ENCODE measurements at regions not wholly inside any gene's neighbourhood (a gene's known extent, or its start where the extent isn't known, plus 50 kb on each side); places are given as distances from the start of the nearest gene placed in this dataset.

DNA sequence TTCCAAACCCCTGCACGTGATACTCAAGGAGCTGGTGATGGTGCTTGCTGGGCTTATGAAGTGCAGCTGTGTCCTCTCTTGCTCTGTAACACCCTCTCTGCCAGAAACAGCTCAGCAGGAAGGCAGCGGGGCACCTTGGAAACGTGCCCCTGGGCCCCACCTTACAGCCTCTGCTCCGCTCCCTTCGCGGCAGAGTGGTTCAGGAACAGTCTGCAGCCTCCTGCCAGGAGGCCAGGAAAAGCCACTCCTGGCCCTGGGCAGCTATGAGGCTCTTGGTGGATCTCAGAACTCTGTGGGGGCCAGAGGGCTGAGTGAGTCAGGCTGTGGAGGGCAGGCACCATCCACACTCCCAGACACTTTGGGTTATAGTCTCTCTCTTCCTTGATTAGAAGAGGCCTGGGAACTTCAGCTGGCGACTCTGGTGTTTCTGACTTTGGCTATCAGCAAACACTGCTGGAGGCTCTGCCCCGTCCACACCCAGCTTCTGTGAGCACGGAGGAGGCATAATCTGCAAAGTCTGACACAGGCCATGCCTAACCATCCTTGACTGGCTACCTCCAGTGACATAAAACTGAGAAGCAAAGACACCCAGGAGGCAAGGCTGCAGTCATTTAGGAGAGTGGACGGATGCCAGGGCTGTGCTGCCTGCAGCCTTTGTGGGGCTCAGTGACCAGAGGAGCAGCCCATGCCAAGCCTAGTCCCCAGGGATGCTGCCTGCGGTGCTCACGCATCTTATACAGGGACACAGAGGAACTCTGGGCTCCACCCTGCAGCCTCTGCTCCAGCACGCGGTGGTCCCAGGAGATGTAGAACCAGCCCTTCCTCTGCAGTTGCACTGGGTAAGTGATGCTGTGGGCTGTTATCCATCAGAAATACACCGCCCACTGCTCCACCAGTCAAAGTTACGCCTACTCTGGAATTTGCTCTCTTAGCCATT is 65.3 kb downstream of the METRNL start:
- TF ChIP-seq CTCF (IDR thresholded peaks at IDR 0.05) (no peak), POLR2A (IDR thresholded peaks at IDR 0.05) (no peak), POLR2AphosphoS5 (IDR thresholded peaks at IDR 0.05) (no peak)
- no peak overlapping the region for H3K27ac ChIP-seq
- H3K36me3 ChIP-seq, result no peaks in the 10 kb centered on the region
- intact Hi-C loops (cut with DNase I), result no loop called here
- 60% methylated on average over 15 of the region's 16 CpGs for WGBS
- H3K27me3 ChIP-seq (replicated peaks; ENCODE audit: insufficient read depth), result no peaks in the 10 kb centered on the region
- H3K4me1 ChIP-seq (replicated peaks), result no peaks in the 10 kb centered on the region
- H3K4me3 ChIP-seq, result no peak overlapping the region
- no peak for DNase-seq (ENCODE audit: low spot score)
- H3K9me3 ChIP-seq, result no peaks in the 10 kb centered on the region

- Histone ChIP-seq H3K9me3 (no peaks in the 10 kb centered on the region), H3K27ac (no peak overlapping the region), H3K4me3 (no peak overlapping the region), H3K27me3 (replicated peaks; ENCODE audit: insufficient read depth) (no peaks in the 10 kb centered on the region), H3K4me1 (replicated peaks) (no peaks in the 10 kb centered on the region), H3K36me3 (no peaks in the 10 kb centered on the region)
- no peak for DNase-seq (ENCODE audit: low spot score)
- intact Hi-C loops (cut with DNase I), result no loop called here
- no peak for TF ChIP-seq POLR2AphosphoS5 (IDR thresholded peaks at IDR 0.05)
- TF ChIP-seq CTCF (IDR thresholded peaks at IDR 0.05), result no peak
- no peak for TF ChIP-seq POLR2A (IDR thresholded peaks at IDR 0.05)
- 83% methylated on average over 5 of the region's 5 CpGs for WGBS
Measured at GRCh38 chr17:83145358-83145738, 65.9 kb downstream of the METRNL start.

DNA sequence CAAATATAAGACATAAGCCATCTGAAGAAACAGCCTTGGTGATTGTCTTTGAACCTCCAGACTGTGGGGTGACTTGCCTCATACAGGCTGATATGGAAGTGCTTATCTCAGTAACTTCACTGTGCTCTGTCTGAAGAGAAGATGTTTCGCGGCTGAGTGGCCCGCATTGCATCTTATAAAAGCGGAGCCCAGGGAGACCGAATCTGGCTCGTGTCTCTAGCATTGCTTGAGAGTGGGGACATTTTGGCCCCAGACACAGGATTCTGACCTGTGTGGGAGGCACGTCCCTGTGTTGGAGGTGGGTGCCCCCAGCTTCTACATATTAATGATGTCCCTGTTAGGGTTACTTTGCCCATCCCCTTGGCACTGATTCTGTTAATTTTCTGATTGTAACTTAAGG is 66.4 kb downstream of the METRNL start:
- TF ChIP-seq POLR2AphosphoS5 (IDR thresholded peaks at IDR 0.05) (no peak), CTCF (IDR thresholded peaks at IDR 0.05) (no peak), POLR2A (IDR thresholded peaks at IDR 0.05) (no peak)
- Histone ChIP-seq H3K27ac (no peak overlapping the region), H3K36me3 (no peaks in the 10 kb centered on the region), H3K27me3 (replicated peaks; ENCODE audit: insufficient read depth) (no peaks in the 10 kb centered on the region), H3K4me1 (replicated peaks) (no peaks in the 10 kb centered on the region), H3K9me3 (no peaks in the 10 kb centered on the region), H3K4me3 (no peak overlapping the region)
- no peak for DNase-seq (ENCODE audit: low spot score)
- 85% methylated on average over 7 of the region's 7 CpGs for WGBS
- intact Hi-C loops (cut with DNase I), result no loop called here

GRCh38 chr17:83146347-83146746 is 66.9 kb downstream of the METRNL start:
- no peaks in the 10 kb centered on the region for H3K36me3 ChIP-seq
- H3K9me3 ChIP-seq, result no peaks in the 10 kb centered on the region
- TF ChIP-seq POLR2AphosphoS5 (IDR thresholded peaks at IDR 0.05) (no peak), POLR2A (IDR thresholded peaks at IDR 0.05) (no peak), CTCF (IDR thresholded peaks at IDR 0.05) (no peak)
- intact Hi-C loops (cut with DNase I), result no loop called here
- WGBS, result 84% methylated on average over 4 of the region's 4 CpGs
- no peak overlapping the region for H3K4me3 ChIP-seq
- H3K4me1 ChIP-seq (replicated peaks), result no peaks in the 10 kb centered on the region
- DNase-seq (ENCODE audit: low spot score), result no peak
- H3K27me3 ChIP-seq (replicated peaks; ENCODE audit: insufficient read depth), result no peaks in the 10 kb centered on the region
- H3K27ac ChIP-seq, result no peak overlapping the region

DNA sequence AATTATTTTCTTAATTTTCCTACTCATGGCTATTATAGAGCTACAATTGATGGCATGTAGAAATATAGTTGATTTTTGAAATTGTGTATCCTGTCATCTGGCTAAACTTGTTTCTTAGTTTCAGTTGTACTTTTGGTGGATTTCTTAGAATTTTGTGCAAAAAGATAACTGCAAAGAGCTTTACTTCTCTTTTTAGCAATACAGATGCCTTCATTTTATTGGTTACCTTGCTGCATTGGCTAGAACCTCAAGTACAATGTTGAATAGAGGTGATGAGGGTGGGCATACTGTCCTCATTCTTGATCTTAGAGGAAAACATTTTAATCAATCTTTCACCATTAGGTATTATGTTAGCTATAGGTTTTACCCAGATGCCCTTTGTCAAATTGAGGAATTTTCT is 67.9 kb downstream of the METRNL start:
- no peak for TF ChIP-seq POLR2AphosphoS5 (IDR thresholded peaks at IDR 0.05)
- no peak for TF ChIP-seq POLR2A (IDR thresholded peaks at IDR 0.05)
- TF ChIP-seq CTCF (IDR thresholded peaks at IDR 0.05), result no peak
- Histone ChIP-seq H3K36me3 (no peaks in the 10 kb centered on the region), H3K9me3 (no peaks in the 10 kb centered on the region), H3K4me3 (no peak overlapping the region), H3K27ac (no peak overlapping the region), H3K4me1 (replicated peaks) (no peaks in the 10 kb centered on the region), H3K27me3 (replicated peaks; ENCODE audit: insufficient read depth) (no peaks in the 10 kb centered on the region)
- DNase-seq (ENCODE audit: low spot score), result no peak
- intact Hi-C loops (cut with DNase I), result no loop called here
